Karpas-422 (cell line): ENCODE measurements at regions not wholly inside any gene's neighbourhood (a gene's known extent, or its start where the extent isn't known, plus 50 kb on each side); places are given as distances from the start of the nearest gene placed in this dataset.

ENCODE experiments used
- DNase-seq: peaks from one replicate; pipeline ENCODE4 v3.0.0-alpha.2; 2015
- H2AFZ ChIP-seq: fragments of 200-600 bp; sonication (generic); 2 replicates; pipeline ENCODE4 v1.6.1; 2014; ENCODE audit warnings: antibody characterized with exemption, low read length, mixed read lengths
- H3K27ac ChIP-seq: fragments of 200-600 bp; sonication (generic); 2 replicates; pipeline ENCODE4 v1.5.1; 2014; ENCODE audit warnings: mild to moderate bottlenecking, low read length, moderate library complexity
- H3K27me3 ChIP-seq: fragments of 200-600 bp; sonication (generic); 2 replicates; pipeline ENCODE4 v1.6.1; 2014; ENCODE audit warnings: low read length, mixed read lengths
- H3K36me3 ChIP-seq: fragments of 200-600 bp; sonication (generic); 2 replicates; pipeline ENCODE4 v1.6.1; 2014; ENCODE audit warnings: low read length, mixed read lengths; ENCODE audit not compliant: insufficient read depth
- H3K4me1 ChIP-seq: fragments of 200-600 bp; sonication (generic); 2 replicates; pipeline ENCODE4 v1.6.1; 2014; ENCODE audit warnings: mild to moderate bottlenecking, low read length, mixed read lengths
- H3K4me2 ChIP-seq: fragments of 200-600 bp; sonication (generic); 2 replicates; pipeline ENCODE4 v1.6.1; 2014; ENCODE audit warnings: low read length, low read depth, mild to moderate bottlenecking; ENCODE audit not compliant: poor library complexity, severe bottlenecking
- H3K4me3 ChIP-seq: fragments of 200-600 bp; sonication (generic); 2 replicates; pipeline ENCODE4 v1.5.1; 2014; ENCODE audit warnings: mild to moderate bottlenecking, antibody characterized with exemption, low read length, mixed read lengths
- H3K79me2 ChIP-seq: fragments of 200-600 bp; sonication (generic); 2 replicates; pipeline ENCODE4 v1.6.1; 2014; ENCODE audit warnings: mild to moderate bottlenecking, low read length, mixed read lengths
- H3K9ac ChIP-seq: fragments of 200-600 bp; sonication (generic); 2 replicates; pipeline ENCODE4 v1.6.0; 2014; ENCODE audit warnings: low read length
- H3K9me2 ChIP-seq: fragments of 200-600 bp; sonication (generic), shearing (Covaris generic); replicated peaks from 2 replicates; pipeline ENCODE4 v1.6.0; 2014; ENCODE audit warnings: mild to moderate bottlenecking, low read length, moderate library complexity; ENCODE audit not compliant: insufficient read depth
- H3K9me3 ChIP-seq: fragments of 300-700, 200-600 bp; sonication (generic); 2 replicates; pipeline ENCODE4 v1.6.1; 2014; ENCODE audit warnings: low read length, mixed read lengths
- H4K20me1 ChIP-seq: fragments of 200-600 bp; sonication (generic); 2 replicates; pipeline ENCODE4 v1.6.1; 2014; ENCODE audit warnings: mild to moderate bottlenecking, antibody characterized with exemption, low read length, low read depth; ENCODE audit not compliant: insufficient read depth

GRCh38 chr9:3074247-3074646, 230.4 kb upstream of the PUM3 start:
- no peak overlapping the region for H2AFZ ChIP-seq
- H3K4me3 ChIP-seq: no peak overlapping the region
- no peaks in the 10 kb centered on the region for H3K9me3 ChIP-seq

GRCh38 chr9:3066591-3066990, 222.7 kb upstream of the PUM3 start:
- DNase-seq: no peak
- H3K4me3 ChIP-seq: no peak overlapping the region
- no peaks in the 10 kb centered on the region for H3K36me3 ChIP-seq
- H4K20me1 ChIP-seq: no peaks in the 10 kb centered on the region
- H2AFZ ChIP-seq: no peak overlapping the region
- no peaks in the 10 kb centered on the region for H3K9me3 ChIP-seq
- H3K9ac ChIP-seq: no peak overlapping the region
- no peaks in the 10 kb centered on the region for H3K79me2 ChIP-seq
- H3K27ac ChIP-seq: no peak overlapping the region
- no peak overlapping the region for H3K4me2 ChIP-seq
- H3K27me3 ChIP-seq: no peaks in the 10 kb centered on the region
- no peaks in the 10 kb centered on the region for H3K4me1 ChIP-seq
- no peaks in the 10 kb centered on the region for H3K9me2 ChIP-seq

More at GRCh38 chr9:3074247-3074646, 230.4 kb upstream of the PUM3 start:
- Histone ChIP-seq H3K4me2 (no peak overlapping the region), H3K27me3 (no peaks in the 10 kb centered on the region), H3K27ac (no peak overlapping the region), H4K20me1 (no peaks in the 10 kb centered on the region), H3K4me1 (no peaks in the 10 kb centered on the region), H3K79me2 (no peaks in the 10 kb centered on the region), H3K9me2 (no peaks in the 10 kb centered on the region), H3K9ac (no peak overlapping the region), H3K36me3 (no peaks in the 10 kb centered on the region)
- no peak for DNase-seq

GRCh38 chr9:3059781-3060468, 216.0 kb upstream of the PUM3 start:
- H3K27ac ChIP-seq: no peak overlapping the region
- H3K9me3 ChIP-seq: no peaks in the 10 kb centered on the region
- no peaks in the 10 kb centered on the region for H3K36me3 ChIP-seq
- H3K4me3 ChIP-seq: no peak overlapping the region
- no peak for DNase-seq
- no peaks in the 10 kb centered on the region for H4K20me1 ChIP-seq
- no peak overlapping the region for H2AFZ ChIP-seq
- no peak overlapping the region for H3K9ac ChIP-seq
- H3K9me2 ChIP-seq: no peaks in the 10 kb centered on the region
- no peaks in the 10 kb centered on the region for H3K79me2 ChIP-seq
- H3K4me1 ChIP-seq: no peaks in the 10 kb centered on the region
- H3K27me3 ChIP-seq: no peaks in the 10 kb centered on the region
- no peak overlapping the region for H3K4me2 ChIP-seq

DNA sequence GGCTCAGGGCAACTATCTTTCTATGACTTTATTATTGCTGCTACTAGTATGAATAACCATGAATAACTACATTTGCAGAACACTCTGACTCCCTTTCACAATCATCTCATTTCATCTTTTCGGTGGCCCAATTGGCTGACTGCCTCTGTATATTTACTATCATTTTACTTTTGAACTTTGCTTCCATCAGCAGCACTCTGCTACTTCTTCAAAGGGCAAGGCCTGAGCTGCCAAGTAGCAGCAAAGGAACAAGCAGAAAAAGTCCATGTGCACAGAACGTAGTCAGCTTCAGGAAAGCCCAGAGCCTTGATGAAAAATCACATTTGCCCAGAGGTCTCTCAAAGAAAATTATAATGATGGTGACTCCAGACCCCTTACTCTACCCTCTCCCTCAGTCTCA, 214.5 kb upstream of the PUM3 start:
- no peak for DNase-seq
- Histone ChIP-seq H4K20me1 (no peaks in the 10 kb centered on the region), H3K9me3 (no peaks in the 10 kb centered on the region), H3K27me3 (no peaks in the 10 kb centered on the region), H3K79me2 (no peaks in the 10 kb centered on the region), H3K9ac (no peak overlapping the region), H2AFZ (no peak overlapping the region), H3K4me3 (no peak overlapping the region), H3K9me2 (no peaks in the 10 kb centered on the region), H3K27ac (no peak overlapping the region), H3K4me1 (no peaks in the 10 kb centered on the region), H3K36me3 (no peaks in the 10 kb centered on the region), H3K4me2 (no peak overlapping the region)

GRCh38 chr9:3054017-3054586, 210.2 kb upstream of the PUM3 start:
- Histone ChIP-seq H3K36me3 (no peaks in the 10 kb centered on the region), H3K27ac (no peak overlapping the region), H3K27me3 (no peaks in the 10 kb centered on the region), H4K20me1 (no peaks in the 10 kb centered on the region), H3K4me3 (no peak overlapping the region), H3K79me2 (no peaks in the 10 kb centered on the region), H2AFZ (no peak overlapping the region), H3K9me2 (no peaks in the 10 kb centered on the region), H3K9ac (no peak overlapping the region), H3K4me1 (no peaks in the 10 kb centered on the region), H3K9me3 (no peaks in the 10 kb centered on the region), H3K4me2 (no peak overlapping the region)
- no peak for DNase-seq

DNA sequence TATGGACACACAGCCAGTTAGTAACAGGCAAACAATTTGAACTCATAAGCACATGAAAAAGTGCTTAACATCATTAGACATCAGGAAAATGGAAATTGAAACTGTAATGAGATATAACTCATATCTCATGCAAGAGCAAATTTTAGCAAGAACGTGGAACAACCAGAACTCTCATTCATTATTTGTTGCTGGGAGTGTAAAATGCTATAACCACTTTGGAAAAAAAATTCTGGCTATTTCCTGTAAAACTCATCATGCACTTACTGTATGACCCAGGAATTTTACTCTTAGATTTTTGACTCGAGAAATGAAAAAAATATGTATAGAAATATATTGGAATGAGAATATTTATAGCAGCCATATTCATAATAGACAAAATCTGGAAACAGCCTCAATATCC, 205.7 kb upstream of the PUM3 start:
- Histone ChIP-seq H3K27ac (no peak overlapping the region), H3K4me2 (no peak overlapping the region), H3K4me1 (no peaks in the 10 kb centered on the region), H3K4me3 (no peak overlapping the region), H3K9me2 (no peaks in the 10 kb centered on the region), H3K9ac (no peak overlapping the region), H3K79me2 (no peaks in the 10 kb centered on the region), H3K27me3 (no peaks in the 10 kb centered on the region), H3K9me3 (no peaks in the 10 kb centered on the region), H3K36me3 (no peaks in the 10 kb centered on the region), H2AFZ (no peak overlapping the region), H4K20me1 (no peaks in the 10 kb centered on the region)
- DNase-seq: no peak

DNA sequence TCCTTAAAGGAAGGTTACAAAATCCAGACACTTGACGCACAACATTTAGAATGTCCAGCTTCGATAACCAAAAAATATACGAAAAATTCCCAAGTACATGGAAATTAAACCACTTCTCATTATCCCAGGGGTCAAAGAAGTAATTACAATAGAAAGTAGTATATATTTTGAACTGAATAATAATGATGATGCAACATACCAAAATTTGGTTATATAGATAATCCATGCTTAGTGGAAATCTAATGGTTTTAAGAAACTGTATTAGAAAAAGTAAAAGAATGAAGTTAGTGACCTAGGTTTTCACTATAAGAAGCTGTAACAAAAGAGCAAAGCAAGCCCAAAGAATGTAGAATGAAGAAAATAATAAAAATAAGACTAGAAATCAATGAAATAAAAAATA, 204.0 kb upstream of the PUM3 start:
- no peaks in the 10 kb centered on the region for H3K9me2 ChIP-seq
- H4K20me1 ChIP-seq: no peaks in the 10 kb centered on the region
- H3K9ac ChIP-seq: no peak overlapping the region
- DNase-seq: no peak
- no peaks in the 10 kb centered on the region for H3K4me1 ChIP-seq
- no peak overlapping the region for H3K4me2 ChIP-seq
- H2AFZ ChIP-seq: no peak overlapping the region
- no peak overlapping the region for H3K27ac ChIP-seq
- H3K4me3 ChIP-seq: no peak overlapping the region
- H3K36me3 ChIP-seq: no peaks in the 10 kb centered on the region
- no peaks in the 10 kb centered on the region for H3K9me3 ChIP-seq
- H3K27me3 ChIP-seq: no peaks in the 10 kb centered on the region
- H3K79me2 ChIP-seq: no peaks in the 10 kb centered on the region

- Histone ChIP-seq H4K20me1 (no peaks in the 10 kb centered on the region), H3K27me3 (0 out of 2 replicates have a peak, but pooled peaks cover 3% of the 10 kb centered on the region), H2AFZ (no peak overlapping the region), H3K27ac (no peak overlapping the region), H3K9me2 (no peaks in the 10 kb centered on the region), H3K9ac (no peak overlapping the region), H3K4me1 (no peaks in the 10 kb centered on the region), H3K9me3 (no peaks in the 10 kb centered on the region), H3K4me3 (no peak overlapping the region), H3K36me3 (no peaks in the 10 kb centered on the region), H3K4me2 (no peak overlapping the region), H3K79me2 (no peaks in the 10 kb centered on the region)
- DNase-seq: no peak
Measured at GRCh38 chr9:3045153-3045552, 201.3 kb upstream of the PUM3 start.
